ENCODE measurements at regions not wholly inside any gene's neighbourhood (a gene's known extent, or its start where the extent isn't known, plus 50 kb on each side); places are given as distances from the start of the nearest gene placed in this dataset.

DNA sequence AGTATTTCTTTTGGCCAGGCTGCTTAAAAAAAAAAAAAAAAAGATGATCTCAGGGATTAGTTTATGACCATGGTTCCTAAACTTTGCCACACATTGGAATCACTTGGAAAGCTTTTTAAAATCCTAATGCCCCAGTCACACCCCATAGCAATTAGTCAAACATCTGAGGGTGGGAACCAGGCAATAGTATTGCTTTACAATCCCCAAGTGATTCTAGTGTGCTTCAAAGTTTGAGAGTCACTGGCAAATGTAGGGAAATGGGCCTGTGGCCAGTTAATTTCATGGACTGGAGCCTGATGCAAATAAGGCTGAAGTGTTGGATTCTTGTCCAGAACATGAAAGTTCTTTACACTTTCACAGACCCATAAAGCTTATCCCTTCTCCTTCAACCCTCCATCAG lies 374.6 kb upstream of the ESRRG start:
- Histone ChIP-seq H3K27me3 (ENCODE audit: control insufficient read depth in 2 of 2, insufficient read depth in 1 of 2, low read length in 1 of 2) (no peaks in the 10 kb centered on the region), H3K9me3 (ENCODE audit: control insufficient read depth in 2 of 2, insufficient read depth in 1 of 2, low read length in 1 of 2) (no peaks in the 10 kb centered on the region), H3K4me1 (ENCODE audit: control insufficient read depth in 2 of 2, insufficient read depth in 2 of 2, low read length in 2 of 2) (no peaks in the 10 kb centered on the region), H3K4me3 (ENCODE audit: low read length in 2 of 2) (no peak overlapping the region), H3K36me3 (ENCODE audit: control insufficient read depth in 2 of 2, insufficient read depth in 2 of 2, low read length in 1 of 2) (no peaks in the 10 kb centered on the region), H3K27ac (ENCODE audit: low read depth in 1 of 2, low read length in 1 of 2) (no peak overlapping the region)
- DNase-seq (ENCODE audit: low read depth in 6 of 9, low spot score in 9 of 9) = no peak

DNA sequence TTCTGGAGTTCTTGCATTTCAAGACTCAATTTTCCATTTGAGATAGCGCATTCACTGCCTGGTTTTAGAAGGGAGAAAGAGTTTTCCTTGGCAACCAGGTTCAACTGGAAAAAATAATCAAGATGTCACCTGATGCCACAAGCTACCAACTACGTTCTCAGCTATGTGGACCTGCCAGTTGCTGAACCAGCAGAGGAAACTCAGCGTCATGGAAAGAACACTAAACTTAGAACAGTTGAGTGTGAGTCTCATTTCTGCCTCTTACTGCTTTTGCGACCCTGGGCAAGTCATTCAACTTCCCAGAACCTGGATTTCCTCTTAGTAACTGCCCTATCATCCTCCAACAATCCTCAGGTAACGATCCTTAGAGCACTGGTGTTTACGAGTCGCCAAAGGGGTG lies 373.0 kb upstream of the ESRRG start:
- H3K4me3 ChIP-seq (ENCODE audit: low read length in 2 of 2) = no peak overlapping the region
- WGBS = 93% methylated on average over 7 of the region's 7 CpGs

DNA sequence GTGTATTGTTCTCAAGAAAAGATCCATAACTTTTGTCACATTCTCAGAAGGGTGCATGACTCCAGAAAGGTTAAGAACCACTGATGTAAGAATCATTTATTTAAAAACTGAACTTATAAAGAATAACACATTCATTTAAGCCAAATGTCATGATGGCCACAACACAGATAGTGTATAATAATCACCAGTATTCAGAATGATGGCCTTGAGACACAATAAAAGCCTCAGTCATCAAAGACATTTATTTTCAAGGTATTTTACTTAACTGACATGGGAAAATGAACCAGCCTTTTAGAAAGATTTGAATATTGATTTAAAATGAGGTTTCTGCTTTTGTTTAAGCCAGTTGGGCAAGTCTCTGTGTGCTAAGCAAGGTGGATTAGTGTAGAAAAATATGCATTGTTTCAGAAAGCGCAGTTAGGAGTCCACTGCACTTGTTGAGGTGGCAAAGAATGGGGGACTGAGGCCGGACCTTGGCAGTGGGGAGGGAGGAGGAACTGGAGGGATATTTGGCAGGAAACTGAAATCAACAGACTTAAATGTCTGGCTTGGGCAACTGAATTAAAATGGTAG lies 371.9 kb upstream of the ESRRG start:
- no peak for DNase-seq (ENCODE audit: low read depth in 6 of 9, low spot score in 9 of 9)
- peaks cover 3 to 7% of the 10 kb centered on the region in 2 donors for H3K27me3 ChIP-seq (ENCODE audit: control insufficient read depth in 2 of 2, insufficient read depth in 1 of 2, low read length in 1 of 2)
- no peak overlapping the region for H3K4me3 ChIP-seq (ENCODE audit: low read length in 2 of 2)
- H3K27ac ChIP-seq (ENCODE audit: low read depth in 1 of 2, low read length in 1 of 2) = no peak overlapping the region
- 92% methylated on average over 2 of the region's 2 CpGs for whole genome bisulfite sequencing
- H3K9me3 ChIP-seq (ENCODE audit: control insufficient read depth in 2 of 2, insufficient read depth in 1 of 2, low read length in 1 of 2) = no peaks in the 10 kb centered on the region
- H3K36me3 ChIP-seq (ENCODE audit: control insufficient read depth in 2 of 2, insufficient read depth in 2 of 2, low read length in 1 of 2) = no peaks in the 10 kb centered on the region
- H3K4me1 ChIP-seq (ENCODE audit: control insufficient read depth in 2 of 2, insufficient read depth in 2 of 2, low read length in 2 of 2) = no peaks in the 10 kb centered on the region

More for the DNA sequence above, 373.0 kb upstream of the ESRRG start:
- Histone ChIP-seq H3K27ac (ENCODE audit: low read depth in 1 of 2, low read length in 1 of 2) (no peak overlapping the region), H3K36me3 (ENCODE audit: control insufficient read depth in 2 of 2, insufficient read depth in 2 of 2, low read length in 1 of 2) (no peaks in the 10 kb centered on the region), H3K4me1 (ENCODE audit: control insufficient read depth in 2 of 2, insufficient read depth in 2 of 2, low read length in 2 of 2) (no peaks in the 10 kb centered on the region), H3K9me3 (ENCODE audit: control insufficient read depth in 2 of 2, insufficient read depth in 1 of 2, low read length in 1 of 2) (no peaks in the 10 kb centered on the region), H3K27me3 (ENCODE audit: control insufficient read depth in 2 of 2, insufficient read depth in 1 of 2, low read length in 1 of 2) (no peaks in the 10 kb centered on the region)
- DNase-seq (ENCODE audit: low read depth in 6 of 9, low spot score in 9 of 9) = no peak

DNA sequence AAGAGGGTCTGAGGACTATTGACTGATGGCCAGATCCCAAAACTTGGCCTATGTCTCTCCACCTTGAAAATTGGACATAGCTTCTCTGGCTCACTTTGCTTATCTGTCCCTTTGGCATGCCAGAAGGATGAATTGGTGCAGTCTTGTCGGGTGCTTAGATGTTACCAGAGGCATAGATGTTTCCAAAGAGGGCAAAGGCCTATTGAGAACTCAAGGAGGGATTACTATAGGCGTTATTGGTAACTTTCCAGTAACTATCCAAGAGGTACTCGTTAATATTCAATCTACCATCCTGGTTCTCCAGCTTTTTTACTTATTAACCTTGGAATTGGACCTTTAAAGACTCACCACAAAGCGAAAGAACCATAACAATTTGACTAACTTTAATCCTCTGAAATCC lies 368.3 kb upstream of the ESRRG start:
- no peak for DNase-seq (ENCODE audit: low read depth in 6 of 9, low spot score in 9 of 9)
- Histone ChIP-seq H3K4me3 (ENCODE audit: low read length in 2 of 2) (no peak overlapping the region), H3K27ac (ENCODE audit: low read depth in 1 of 2, low read length in 1 of 2) (no peak overlapping the region), H3K4me1 (ENCODE audit: control insufficient read depth in 2 of 2, insufficient read depth in 2 of 2, low read length in 2 of 2) (no peaks in the 10 kb centered on the region), H3K27me3 (ENCODE audit: control insufficient read depth in 2 of 2, insufficient read depth in 1 of 2, low read length in 1 of 2) (peaks cover 11 to 25% of the 10 kb centered on the region in 2 donors), H3K36me3 (ENCODE audit: control insufficient read depth in 2 of 2, insufficient read depth in 2 of 2, low read length in 1 of 2) (no peaks in the 10 kb centered on the region), H3K9me3 (ENCODE audit: control insufficient read depth in 2 of 2, insufficient read depth in 1 of 2, low read length in 1 of 2) (no peaks in the 10 kb centered on the region)
- WGBS = 88% methylated on average over 4 of the region's 4 CpGs

DNA sequence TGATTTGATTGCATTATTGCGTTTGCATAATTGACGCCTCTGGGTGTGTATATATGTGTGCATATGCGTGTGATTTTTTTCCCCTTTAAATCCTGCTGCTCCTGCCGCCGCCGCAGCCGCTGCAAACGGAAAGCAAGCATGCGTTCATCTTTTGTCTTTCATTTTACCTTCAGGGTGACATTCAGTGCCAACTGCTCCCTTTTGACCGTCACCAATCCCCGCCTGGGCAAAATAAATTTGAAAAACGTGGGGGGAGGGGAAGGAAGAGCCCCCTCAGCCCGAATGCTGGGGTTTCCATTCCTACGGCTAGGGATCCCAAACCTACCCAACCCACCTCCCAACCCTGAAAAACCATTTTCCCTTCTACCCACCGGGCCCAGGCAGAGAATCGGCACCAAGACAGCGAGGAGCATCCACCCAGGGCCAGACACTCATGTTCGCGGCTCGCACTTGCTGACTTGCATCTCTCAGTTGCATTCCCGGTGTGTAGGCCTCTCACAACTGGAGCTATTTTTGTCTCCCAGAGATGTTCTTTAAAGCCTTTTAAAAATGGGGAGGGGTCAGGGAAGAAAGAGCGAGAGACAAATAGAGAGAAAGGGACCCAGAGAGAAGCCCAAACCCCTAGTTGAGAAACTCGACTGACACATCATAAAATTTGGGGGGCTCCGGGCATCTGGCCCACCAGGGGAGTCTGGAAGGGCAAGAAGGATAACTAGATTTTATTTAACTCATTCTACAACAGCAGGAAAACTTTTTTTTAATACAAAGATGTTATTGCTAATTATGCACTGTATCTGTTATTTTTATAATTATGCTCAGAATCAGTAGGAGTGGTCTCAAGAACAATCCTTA lies 367.1 kb upstream of the ESRRG start:
- DNase-seq (ENCODE audit: low read depth in 6 of 9, low spot score in 9 of 9) = no peak
- 32% methylated on average over 24 of the region's 24 CpGs for WGBS
- H3K27ac ChIP-seq (ENCODE audit: low read depth in 1 of 2, low read length in 1 of 2) = no peak overlapping the region
- H3K27me3 ChIP-seq (ENCODE audit: control insufficient read depth in 2 of 2, insufficient read depth in 1 of 2, low read length in 1 of 2) = peaks cover 11 to 25% of the 10 kb centered on the region in 2 donors
- H3K4me1 ChIP-seq (ENCODE audit: control insufficient read depth in 2 of 2, insufficient read depth in 2 of 2, low read length in 2 of 2) = no peaks in the 10 kb centered on the region
- no peaks in the 10 kb centered on the region for H3K36me3 ChIP-seq (ENCODE audit: control insufficient read depth in 2 of 2, insufficient read depth in 2 of 2, low read length in 1 of 2)
- peak overlapping the region; percentile 16 to 24 for H3K4me3 ChIP-seq (ENCODE audit: low read length in 2 of 2)
- no peaks in the 10 kb centered on the region for H3K9me3 ChIP-seq (ENCODE audit: control insufficient read depth in 2 of 2, insufficient read depth in 1 of 2, low read length in 1 of 2)

DNA sequence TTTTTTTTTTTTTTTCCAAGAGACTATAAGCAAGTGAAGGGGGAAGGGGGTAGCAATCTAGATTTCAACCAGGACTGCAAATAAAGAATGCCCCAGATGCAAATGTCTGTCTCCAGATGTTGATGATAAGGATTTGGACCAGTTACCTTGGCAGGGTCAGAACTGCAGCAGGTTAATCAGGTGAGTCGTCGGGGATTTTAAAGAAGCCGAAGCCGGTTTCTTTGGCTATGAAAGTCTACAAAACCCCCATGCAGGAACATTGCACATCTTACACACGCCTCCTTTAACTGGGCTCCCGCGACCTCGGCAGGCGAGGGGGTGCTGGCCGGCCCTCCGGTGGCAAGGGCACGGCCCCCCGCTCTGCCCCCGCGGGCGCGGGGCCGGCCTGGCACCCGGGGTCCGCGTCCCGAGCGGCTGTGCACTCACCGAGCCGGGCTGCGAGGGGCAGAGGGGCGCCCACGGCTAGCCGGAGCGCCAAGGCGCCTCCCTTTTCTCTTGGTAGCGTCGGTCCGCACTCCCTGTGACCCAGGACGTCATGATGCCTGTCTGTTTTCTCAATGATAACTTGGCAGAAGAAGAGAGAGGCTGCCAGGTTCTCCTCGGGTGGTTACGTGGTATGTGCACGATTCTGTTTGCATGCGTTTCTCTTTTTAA lies 366.3 kb upstream of the ESRRG start:
- H3K9me3 ChIP-seq (ENCODE audit: control insufficient read depth in 2 of 2, insufficient read depth in 1 of 2, low read length in 1 of 2) = no peaks in the 10 kb centered on the region
- H3K27me3 ChIP-seq (ENCODE audit: control insufficient read depth in 2 of 2, insufficient read depth in 1 of 2, low read length in 1 of 2) = peaks cover 11 to 25% of the 10 kb centered on the region in 2 donors
- DNase-seq (ENCODE audit: low read depth in 6 of 9, low spot score in 9 of 9) = peak in 1 of 9 donors; percentile 22
- 1% methylated on average over 39 of the region's 39 CpGs for WGBS
- no peak overlapping the region for H3K27ac ChIP-seq (ENCODE audit: low read depth in 1 of 2, low read length in 1 of 2)
- H3K4me1 ChIP-seq (ENCODE audit: control insufficient read depth in 2 of 2, insufficient read depth in 2 of 2, low read length in 2 of 2) = no peaks in the 10 kb centered on the region
- H3K36me3 ChIP-seq (ENCODE audit: control insufficient read depth in 2 of 2, insufficient read depth in 2 of 2, low read length in 1 of 2) = no peaks in the 10 kb centered on the region
- H3K4me3 ChIP-seq (ENCODE audit: low read length in 2 of 2) = peak overlapping the region; percentile 16 to 24

DNA sequence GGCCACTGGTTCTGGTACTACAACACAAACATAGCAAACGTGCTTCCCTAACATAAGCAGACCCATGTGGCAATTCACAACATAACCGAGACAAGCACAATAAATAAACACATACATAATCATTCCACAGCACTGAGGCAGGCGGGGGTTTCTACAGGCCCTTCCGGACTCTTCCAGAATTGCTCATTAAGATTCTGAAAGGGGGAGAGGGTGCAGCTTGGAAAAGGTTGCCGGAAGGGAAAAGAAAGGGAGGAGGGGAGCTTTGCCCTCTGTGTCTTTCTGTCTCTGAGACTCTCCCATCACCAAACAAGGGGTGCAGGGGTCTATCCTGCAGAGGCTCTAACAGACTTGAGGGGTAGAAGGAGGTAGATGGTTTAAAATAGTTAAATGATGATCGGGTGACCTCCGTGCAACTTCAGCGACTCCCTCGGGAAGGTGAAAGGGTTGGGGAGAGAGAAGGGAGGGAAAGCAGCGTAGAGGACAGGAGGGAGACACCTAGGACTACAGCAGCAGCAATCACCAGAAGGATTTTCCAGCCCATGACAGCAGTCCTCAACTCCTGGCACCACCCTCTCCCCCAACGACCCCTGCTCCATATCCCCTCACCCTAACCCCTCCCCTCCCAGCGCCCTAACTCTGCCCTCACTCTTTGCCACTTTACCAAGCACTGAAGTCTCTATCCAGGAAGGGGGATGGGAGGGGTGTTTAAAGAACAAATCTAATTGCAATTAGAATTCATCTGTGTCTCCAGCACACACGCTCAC lies 365.5 kb upstream of the ESRRG start:
- Histone ChIP-seq H3K27me3 (ENCODE audit: control insufficient read depth in 2 of 2, insufficient read depth in 1 of 2, low read length in 1 of 2) (peaks cover 11 to 25% of the 10 kb centered on the region in 2 donors), H3K27ac (ENCODE audit: low read depth in 1 of 2, low read length in 1 of 2) (no peak overlapping the region), H3K4me1 (ENCODE audit: control insufficient read depth in 2 of 2, insufficient read depth in 2 of 2, low read length in 2 of 2) (no peaks in the 10 kb centered on the region), H3K36me3 (ENCODE audit: control insufficient read depth in 2 of 2, insufficient read depth in 2 of 2, low read length in 1 of 2) (no peaks in the 10 kb centered on the region), H3K4me3 (ENCODE audit: low read length in 2 of 2) (no peak overlapping the region), H3K9me3 (ENCODE audit: control insufficient read depth in 2 of 2, insufficient read depth in 1 of 2, low read length in 1 of 2) (no peaks in the 10 kb centered on the region)
- 70% methylated on average over 13 of the region's 13 CpGs for WGBS
- DNase-seq (ENCODE audit: low read depth in 6 of 9, low spot score in 9 of 9) = no peak

DNA sequence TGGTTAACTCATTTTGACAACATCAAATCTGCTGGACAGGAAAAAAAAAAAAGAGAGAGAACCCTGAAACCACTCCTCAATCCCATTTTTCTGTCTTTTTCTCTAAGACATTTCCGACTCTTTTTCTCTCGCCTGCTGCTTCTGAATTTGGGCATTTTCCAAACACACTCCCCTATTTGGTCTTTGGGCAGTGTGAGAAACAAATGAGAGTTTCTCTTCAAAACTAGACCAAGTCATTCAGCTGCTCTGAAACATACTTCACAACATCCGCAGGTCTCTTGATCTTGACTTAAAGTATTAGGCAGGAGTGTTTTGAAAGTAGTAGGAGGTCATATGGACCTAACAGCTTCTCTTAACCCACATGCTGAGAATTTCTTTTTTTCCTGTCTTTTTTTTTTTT lies 364.8 kb upstream of the ESRRG start:
- Histone ChIP-seq H3K27me3 (ENCODE audit: control insufficient read depth in 2 of 2, insufficient read depth in 1 of 2, low read length in 1 of 2) (peaks cover 11 to 25% of the 10 kb centered on the region in 2 donors), H3K27ac (ENCODE audit: low read depth in 1 of 2, low read length in 1 of 2) (no peak overlapping the region), H3K9me3 (ENCODE audit: control insufficient read depth in 2 of 2, insufficient read depth in 1 of 2, low read length in 1 of 2) (no peaks in the 10 kb centered on the region), H3K4me1 (ENCODE audit: control insufficient read depth in 2 of 2, insufficient read depth in 2 of 2, low read length in 2 of 2) (no peaks in the 10 kb centered on the region), H3K4me3 (ENCODE audit: low read length in 2 of 2) (no peak overlapping the region), H3K36me3 (ENCODE audit: control insufficient read depth in 2 of 2, insufficient read depth in 2 of 2, low read length in 1 of 2) (no peaks in the 10 kb centered on the region)
- WGBS = 91% methylated on average over 3 of the region's 3 CpGs
- no peak for DNase-seq (ENCODE audit: low read depth in 6 of 9, low spot score in 9 of 9)

DNA sequence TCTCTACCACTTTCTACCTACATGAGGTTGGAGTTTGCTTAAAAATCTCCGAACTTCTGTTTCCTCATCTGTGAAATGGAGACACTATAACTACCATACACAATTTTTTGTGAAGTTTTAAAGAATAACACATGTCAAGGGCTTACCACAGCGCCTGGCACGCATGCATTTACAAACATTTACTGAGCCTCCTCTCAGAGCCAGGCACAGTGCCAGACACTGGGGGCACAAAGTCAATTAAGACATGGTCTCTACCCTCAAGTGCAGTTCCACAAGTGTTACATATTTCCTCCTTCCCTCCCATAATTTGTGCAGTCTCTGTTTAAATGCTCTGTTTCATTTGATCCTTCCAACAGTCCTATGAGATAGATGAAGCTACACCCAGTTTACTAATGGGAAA lies 356.4 kb upstream of the ESRRG start:
- DNase-seq (ENCODE audit: low read depth in 6 of 9, low spot score in 9 of 9) = no peak
- no peaks in the 10 kb centered on the region for H3K9me3 ChIP-seq (ENCODE audit: control insufficient read depth in 2 of 2, insufficient read depth in 1 of 2, low read length in 1 of 2)
- H3K4me1 ChIP-seq (ENCODE audit: control insufficient read depth in 2 of 2, insufficient read depth in 2 of 2, low read length in 2 of 2) = no peaks in the 10 kb centered on the region

More for the DNA sequence above, 356.4 kb upstream of the ESRRG start:
- Histone ChIP-seq H3K27me3 (ENCODE audit: control insufficient read depth in 2 of 2, insufficient read depth in 1 of 2, low read length in 1 of 2) (no peaks in the 10 kb centered on the region), H3K27ac (ENCODE audit: low read depth in 1 of 2, low read length in 1 of 2) (no peak overlapping the region), H3K4me3 (ENCODE audit: low read length in 2 of 2) (no peak overlapping the region), H3K36me3 (ENCODE audit: control insufficient read depth in 2 of 2, insufficient read depth in 2 of 2, low read length in 1 of 2) (no peaks in the 10 kb centered on the region)
- 95% methylated on average over 3 of the region's 3 CpGs for WGBS

Data from thymus (tissue), 11 donors.